HG02973 (cell line): ENCODE measurements at regions not wholly inside any gene's neighbourhood (a gene's known extent, or its start where the extent isn't known, plus 50 kb on each side); places are given as distances from the start of the nearest gene placed in this dataset.
A peak's percentile ranks its signal among the peaks of the same experiment; 100 is the strongest.
"Not testable (repeated sequence)": the region's sequence is repeated elsewhere in the genome, so short reads cannot be mapped to it uniquely, and the experiment has no call there.

ENCODE experiments used
- ATAC-seq: cut with Tn5 transposase; IDR thresholded peaks from one replicate; pipeline ENCODE4 v1.9.1; 2021; ENCODE audit warnings: moderate library complexity; ENCODE audit not compliant: unreplicated experiment

GRCh38 chr16:58828901-58829545 is 94.9 kb upstream of the GOT2 start:
- no peak for ATAC-seq

GRCh38 chr16:58824201-58824600 is 90.1 kb upstream of the GOT2 start:
- ATAC-seq = no peak

- ATAC-seq = no peak
Observed at GRCh38 chr16:58821886-58822285, 87.8 kb upstream of the GOT2 start.

- no peak for ATAC-seq
Observed at GRCh38 chr16:58820411-58820810, 86.3 kb upstream of the GOT2 start.

GRCh38 chr16:58815181-58815888 is 81.2 kb upstream of the GOT2 start:
- no peak for ATAC-seq

- ATAC-seq = peak; percentile 58
Observed at GRCh38 chr16:58814348-58814801, 80.3 kb upstream of the GOT2 start.

- ATAC-seq = no peak
Observed at GRCh38 chr16:58809213-58809612, 75.1 kb upstream of the GOT2 start.

- ATAC-seq = no peak
Observed at GRCh38 chr16:58807276-58807675, 73.2 kb upstream of the GOT2 start.

- ATAC-seq = no peak
Observed at GRCh38 chr16:58801838-58802237, 67.7 kb upstream of the GOT2 start.

- ATAC-seq = no peak
Observed at GRCh38 chr16:58797137-58797801, 63.2 kb upstream of the GOT2 start.

GRCh38 chr16:58793366-58793765 is 59.2 kb upstream of the GOT2 start:
- ATAC-seq = no peak

GRCh38 chr16:58792188-58792587 is 58.1 kb upstream of the GOT2 start:
- no peak for ATAC-seq

GRCh38 chr16:58790816-58791557 is 56.9 kb upstream of the GOT2 start:
- ATAC-seq = not testable (repeated sequence)

- no peak for ATAC-seq
Observed at GRCh38 chr16:58789351-58789750, 55.2 kb upstream of the GOT2 start.
